ENCODE measurements at regions not wholly inside any gene's neighbourhood (a gene's known extent, or its start where the extent isn't known, plus 50 kb on each side); places are given as distances from the start of the nearest gene placed in this dataset.

- Histone ChIP-seq H3K27me3 (ENCODE audit: control insufficient read depth in 1 of 2, insufficient read depth in 2 of 2, low read length in 2 of 2) (peaks cover 9 to 85% of the 10 kb centered on the region in 2 experiments; a peak in 4 of 5 replicates), H3K4me1 (ENCODE audit: insufficient read depth, low read length) (no peaks in the 10 kb centered on the region), H3K36me3 (replicated peaks in 1 of 2; ENCODE audit: control insufficient read depth in 1 of 2, insufficient read depth in 2 of 2, low read length in 2 of 2) (no peaks in the 10 kb centered on the region), H4K20me1 (ENCODE audit: insufficient read depth, low read length) (peaks cover 15% of the 10 kb centered on the region; the same call in 1 of the 2 replicates), H3K9me3 (ENCODE audit: low read length) (no peaks in the 10 kb centered on the region), H3K27ac (ENCODE audit: extremely low read length, insufficient read depth, low read length) (no peak overlapping the region), H2AFZ (ENCODE audit: low read length) (no peak overlapping the region), H3K79me2 (ENCODE audit: insufficient read depth, low read length) (no peaks in the 10 kb centered on the region), H3K9ac (ENCODE audit: insufficient read depth, low read depth, low read length) (no peak overlapping the region), H3K4me2 (ENCODE audit: low read depth, low read length) (no peak overlapping the region), H3K4me3 (replicated peaks in 1 of 3; ENCODE audit: insufficient read depth in 1 of 3, low read depth in 2 of 3, low read length in 3 of 3) (no peak overlapping the region)
- ATAC-seq, result no peak
- in situ Hi-C loops (cut with HindIII; ENCODE audit: extremely low pct_ligation_motif_present, low pct_unique_long_range_greater_than_20kb), result no loop called here
- 0 out of 2 replicates have a peak, but pooled peaks have one; percentile 23 for TF ChIP-seq ATF7 (IDR thresholded peaks at IDR 0.05)
- no peak for TF ChIP-seq ATF7 (CRISPR knock-in tag; IDR thresholded peaks at IDR 0.05)
- peak; percentile 72 for TF ChIP-seq CREB1 (IDR thresholded peaks at IDR 0.05)
- TF ChIP-seq CREB1 (CRISPR knock-in tag; IDR thresholded peaks at IDR 0.05), result no peak
- TF ChIP-seq TEF (CRISPR knock-in tag; IDR thresholded peaks at IDR 0.05), result no peak
- no peak for FAIRE-seq
- CTCF ChIA-PET (ENCODE audit: low intra/inter-chr PET ratio, low total read pairs), result no interaction called here
- no TSS peak for BruUV-seq (replicated peaks)
- intact Hi-C loops (cut with micrococcal nuclease; ENCODE audit: unreplicated experiment), result no loop called here
- no peak for DNase-seq (ENCODE audit: low spot score)
- POLR2A ChIA-PET, result no interaction called here
- WGBS (ENCODE audit: low lambda C conversion rate), result 1% methylated on average over 3 of the region's 3 CpGs
Observed at GRCh38 chr20:62573817-62574216, 68.5 kb upstream of the SLCO4A1 start.

- H3K4me1 ChIP-seq (ENCODE audit: insufficient read depth, low read length), result no peaks in the 10 kb centered on the region
- FAIRE-seq (no peak), DNase-seq (ENCODE audit: low spot score) (no peak), ATAC-seq (no peak)
- ChIA-PET POLR2A (no interaction called here), CTCF (ENCODE audit: low intra/inter-chr PET ratio, low total read pairs) (no interaction called here)
- peaks cover 9 to 85% of the 10 kb centered on the region in 2 experiments; a peak in 4 of 5 replicates for H3K27me3 ChIP-seq (ENCODE audit: control insufficient read depth in 1 of 2, insufficient read depth in 2 of 2, low read length in 2 of 2)
- WGBS (ENCODE audit: low lambda C conversion rate), result 29% methylated on average over 23 of the region's 23 CpGs
- no peak overlapping the region for H3K9ac ChIP-seq (ENCODE audit: insufficient read depth, low read depth, low read length)
- intact Hi-C loops (cut with micrococcal nuclease; ENCODE audit: unreplicated experiment), result no loop called here
- no TSS peak for BruUV-seq (replicated peaks)
- no peak overlapping the region for H3K27ac ChIP-seq (ENCODE audit: extremely low read length, insufficient read depth, low read length)
- no peak overlapping the region for H3K4me3 ChIP-seq (replicated peaks in 1 of 3; ENCODE audit: insufficient read depth in 1 of 3, low read depth in 2 of 3, low read length in 3 of 3)
- no peaks in the 10 kb centered on the region for H3K9me3 ChIP-seq (ENCODE audit: low read length)
- in situ Hi-C loops (cut with HindIII; ENCODE audit: extremely low pct_ligation_motif_present, low pct_unique_long_range_greater_than_20kb), result no loop called here
- no peaks in the 10 kb centered on the region for H3K36me3 ChIP-seq (replicated peaks in 1 of 2; ENCODE audit: control insufficient read depth in 1 of 2, insufficient read depth in 2 of 2, low read length in 2 of 2)
- H3K4me2 ChIP-seq (ENCODE audit: low read depth, low read length), result no peak overlapping the region
- H2AFZ ChIP-seq (ENCODE audit: low read length), result no peak overlapping the region
- H4K20me1 ChIP-seq (ENCODE audit: insufficient read depth, low read length), result peaks cover 16% of the 10 kb centered on the region; the same call in 1 of the 2 replicates
- no peaks in the 10 kb centered on the region for H3K79me2 ChIP-seq (ENCODE audit: insufficient read depth, low read length)
- TF ChIP-seq PLRG1 (conservative IDR thresholded peaks at IDR 0.05) (0 out of 2 replicates have a peak, but pooled peaks have one; percentile 36), ZNF75D (CRISPR knock-in tag; IDR thresholded peaks at IDR 0.05; ENCODE audit: borderline replicate concordance) (no peak), SALL2 (CRISPR knock-in tag; IDR thresholded peaks at IDR 0.05) (no peak), ZNF367 (CRISPR knock-in tag; IDR thresholded peaks at IDR 0.05; ENCODE audit: borderline replicate concordance) (no peak), ZNF574 (CRISPR knock-in tag; IDR thresholded peaks at IDR 0.05) (no peak), ZNF720 (CRISPR knock-in tag; IDR thresholded peaks at IDR 0.05) (no peak), ZNF883 (CRISPR knock-in tag; IDR thresholded peaks at IDR 0.05; ENCODE audit: not compliant biosample characterization) (no peak), ZNF292 (CRISPR knock-in tag; IDR thresholded peaks at IDR 0.05; ENCODE audit: borderline replicate concordance, low read depth) (no peak), TOE1 (CRISPR knock-in tag; IDR thresholded peaks at IDR 0.05) (no peak)
Observed at GRCh38 chr20:62574230-62574993, 67.9 kb upstream of the SLCO4A1 start.

Data from HepG2 (cell line).